H1 (cell line): ENCODE measurements at regions not wholly inside any gene's neighbourhood (a gene's known extent, or its start where the extent isn't known, plus 50 kb on each side); places are given as distances from the start of the nearest gene placed in this dataset.

ENCODE experiments used
- MAFK ChIP-seq: IDR thresholded peaks from 2 replicates; pipeline ENCODE4 v1.6.1; 2012; ENCODE audit warnings: low read depth, mild to moderate bottlenecking, improper control_type of control experiment, low read length

DNA sequence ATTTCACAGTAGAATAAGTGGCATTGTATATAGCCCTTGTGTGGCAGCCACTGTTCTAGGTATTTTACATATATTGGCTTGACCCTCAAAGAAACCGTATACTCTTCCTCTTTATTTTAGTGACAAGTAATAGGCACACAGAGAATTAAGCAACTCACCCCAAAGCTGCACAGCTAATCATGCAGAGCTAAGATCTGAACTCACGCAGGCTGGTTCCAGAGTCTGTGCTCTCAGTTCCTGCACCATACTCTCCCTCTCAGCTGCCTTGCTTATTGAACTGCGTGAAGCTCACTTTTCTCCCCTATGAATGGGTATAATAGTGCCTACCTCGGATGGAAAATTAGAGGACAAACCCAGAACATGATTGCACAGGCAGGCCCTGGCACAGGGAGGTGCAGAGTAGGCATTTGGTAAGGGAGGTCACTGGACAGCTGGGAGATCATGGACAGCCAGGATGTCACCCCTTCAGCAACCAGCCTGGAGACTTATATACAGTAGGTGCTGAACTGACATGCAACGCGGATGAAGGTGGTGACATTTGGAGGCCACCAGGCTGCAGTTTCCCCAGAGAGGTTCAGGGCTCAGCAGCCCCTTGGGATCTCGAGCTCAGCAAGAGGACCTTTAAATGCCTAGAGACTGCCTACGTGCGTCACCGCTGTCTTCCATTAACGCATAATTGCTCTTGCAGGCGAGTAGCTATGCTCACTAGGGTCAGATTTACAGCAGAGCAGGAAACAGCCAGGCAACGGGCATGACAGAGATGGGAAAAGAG is 78.4 kb upstream of the TP53I11 start (continued):
- TF ChIP-seq MAFK, result no peak
